B cell (primary cell): ENCODE measurements at regions not wholly inside any gene's neighbourhood (a gene's known extent, or its start where the extent isn't known, plus 50 kb on each side); places are given as distances from the start of the nearest gene placed in this dataset.

ENCODE experiments used
- ATAC-seq: fragments of 200-7000 bp; cut with Tn5 transposase; one replicate; pipeline ENCODE4 v1.10.0; 2021; ENCODE audit warnings: low read depth, mild to moderate bottlenecking, moderate number of reproducible peaks, moderate library complexity
- CTCF ChIA-PET: fragments of 350-600 bp; sonication (Branson Sonifier 250); formaldehyde crosslinking; loops from one replicate; lab custom pipeline; 2021; ENCODE audit warnings: antibody characterized with exemption, inconsistent platforms; lab: Charles Lee
- POLR2A ChIA-PET: fragments of 350-600 bp; sonication (Branson Sonifier 250); formaldehyde crosslinking; loops from one replicate; lab custom pipeline; 2021; ENCODE audit warnings: antibody characterized with exemption; lab: Charles Lee
- DNase-seq: peaks from one replicate; pipeline ENCODE4 v3.0.0; 2013
- H2AFZ ChIP-seq: 2 replicates; pipeline ENCODE4 v1.6.1; 2012; ENCODE audit warnings: mild to moderate bottlenecking, low read depth, low read length; ENCODE audit not compliant: insufficient read depth, poor library complexity, severe bottlenecking
- H3K27ac ChIP-seq, 2 donors: 1 replicate in 1 of 2; 2 replicates in 1 of 2; pipeline ENCODE4 v1.5.1; 2012 to 2013; ENCODE audit warnings: low read length in 2 of 2, mild to moderate bottlenecking in 2 of 2, moderate library complexity in 1 of 2
- H3K27me3 ChIP-seq, 4 experiments: fragments of 200-600 bp in 1 of 4; sonication (generic) in 1 of 4; replicated peaks in 1 of 4; 1 replicate in 2 of 4; 2 replicates in 2 of 4; pipeline versions ENCODE4 v1.6.1 to v1.7.0; 2013 to 2016; ENCODE audit warnings: low read length in 3 of 4, mild to moderate bottlenecking in 2 of 4, mixed read lengths in 1 of 4, moderate library complexity in 1 of 4; ENCODE audit not compliant: insufficient read depth in 4 of 4, control insufficient read depth in 3 of 4; ENCODE audit errors: control extremely low read depth in 1 of 4
- H3K36me3 ChIP-seq, 2 experiments: replicated peaks in 1 of 2; 1 replicate in 1 of 2; 2 replicates in 1 of 2; pipeline versions ENCODE4 v1.6.1 to v1.7.1; 2013; ENCODE audit warnings: low read length in 1 of 2; ENCODE audit not compliant: insufficient read depth in 2 of 2, control insufficient read depth in 1 of 2; ENCODE audit errors: control extremely low read depth in 1 of 2, extremely low read depth in 1 of 2
- H3K4me1 ChIP-seq, 2 donors: fragments of 200-600 bp in 1 of 2; sonication (generic) in 1 of 2; 1 replicate in 1 of 2; 2 replicates in 1 of 2; pipeline versions ENCODE4 v1.5.1 to v1.6.1; 2013 to 2017; ENCODE audit warnings: low read length in 2 of 2; ENCODE audit not compliant: control insufficient read depth in 2 of 2, insufficient read depth in 2 of 2
- H3K4me2 ChIP-seq: replicated peaks from 2 replicates; pipeline ENCODE3; 2012; ENCODE audit warnings: mild to moderate bottlenecking, low read depth, low read length; ENCODE audit not compliant: poor library complexity, severe bottlenecking
- H3K4me3 ChIP-seq, 5 experiments: fragments of 200-600 bp in 1 of 5; sonication (generic) in 1 of 5; 1 replicate in 3 of 5; 2 replicates in 2 of 5; pipeline versions ENCODE4 v1.5.1 to v1.7.0; 2011 to 2016; ENCODE audit warnings: low read length in 4 of 5, mild to moderate bottlenecking in 4 of 5, low read depth in 2 of 5, control low read depth in 1 of 5, moderate library complexity in 1 of 5; ENCODE audit not compliant: insufficient read depth in 1 of 5; ENCODE audit errors: control extremely low read depth in 1 of 5, extremely low read depth in 1 of 5
- H3K79me2 ChIP-seq: fragments of 200-600 bp; sonication (generic); one replicate; pipeline ENCODE4 v1.6.0; 2016; ENCODE audit warnings: low read length; ENCODE audit not compliant: control insufficient read depth, insufficient read depth
- H3K9ac ChIP-seq: fragments of 200-600 bp; sonication (generic); 2 replicates; pipeline ENCODE4 v1.6.1; 2017; ENCODE audit warnings: mild to moderate bottlenecking, low read length, moderate library complexity
- H3K9me3 ChIP-seq, 3 donors: one replicate each; pipeline versions ENCODE4 v1.6.1 to v1.7.1; 2013; ENCODE audit warnings: low read length in 2 of 3; ENCODE audit not compliant: control insufficient read depth in 2 of 3, insufficient read depth in 1 of 3; ENCODE audit errors: control extremely low read depth in 1 of 3
- H4K20me1 ChIP-seq: 2 replicates; pipeline ENCODE4 v1.6.0; 2012; ENCODE audit warnings: mild to moderate bottlenecking, low read length; ENCODE audit not compliant: insufficient read depth, control insufficient read depth, poor library complexity, severe bottlenecking
- H3K27ac Mint-ChIP-seq: one replicate; pipeline ENCODE4 v1.8.0; 2021; ENCODE audit warnings: mixed read lengths
- H3K27me3 Mint-ChIP-seq: one replicate; pipeline ENCODE4 v1.8.0; 2021; ENCODE audit warnings: mixed read lengths
- H3K4me1 Mint-ChIP-seq: one replicate; pipeline ENCODE4 v1.8.0; 2021; ENCODE audit warnings: mixed read lengths
- H3K4me3 Mint-ChIP-seq: one replicate; pipeline ENCODE4 v1.8.0; 2021; ENCODE audit warnings: mixed read lengths
- H3K9me3 Mint-ChIP-seq: one replicate; pipeline ENCODE4 v1.8.0; 2022; ENCODE audit warnings: mixed read lengths; ENCODE audit not compliant: insufficient read depth
- CTCF ChIP-seq: fragments of 200-600 bp; IDR thresholded peaks from one replicate; pipeline ENCODE4 v1.8.0; 2022; ENCODE audit warnings: antibody characterized with exemption, mild to moderate bottlenecking
- EZH2 ChIP-seq: IDR thresholded peaks from 2 replicates; pipeline ENCODE4 v1.6.1; 2012; ENCODE audit warnings: borderline replicate concordance, low read depth, mild to moderate bottlenecking, moderate library complexity, low read length; ENCODE audit not compliant: insufficient read depth, poor library complexity, severe bottlenecking
- WGBS: methylation state at CpG from one replicate; pipeline ENCODE4 v1.1.5; 2013; ENCODE audit warnings: missing lambda C conversion rate; ENCODE audit not compliant: insufficient coverage; 5-methylcytosine and 5-hydroxymethylcytosine counted together
- intact Hi-C: fragments of 100-400 bp; cut with micrococcal nuclease; formaldehyde crosslinking; loops from one replicate; pipeline ENCODE4 v1.10.0; 2022

GRCh38 chr4:132382243-132382642 lies 766.9 kb upstream of the PCDH10 start:
- no peak overlapping the region for H3K4me2 ChIP-seq
- ATAC-seq (no peak), DNase-seq (no peak)
- H3K79me2 ChIP-seq, result no peaks in the 10 kb centered on the region
- Mint-ChIP-seq H3K27me3 (no peaks in the 10 kb centered on the region), H3K9me3 (peaks cover 2% of the 10 kb centered on the region), H3K4me1 (no peaks in the 10 kb centered on the region), H3K4me3 (no peak overlapping the region), H3K27ac (no peak overlapping the region)
- TF ChIP-seq EZH2 (no peak), CTCF (no peak)
- no peak overlapping the region for H3K4me3 ChIP-seq
- H3K27me3 ChIP-seq, result no peaks in the 10 kb centered on the region
- H3K4me1 ChIP-seq, result no peaks in the 10 kb centered on the region
- peaks cover 0 to 7% (median 0%) of the 10 kb centered on the region in 3 donors for H3K9me3 ChIP-seq
- no peak overlapping the region for H2AFZ ChIP-seq
- intact Hi-C loops, result no loop called here
- CTCF ChIA-PET, result no interaction called here
- H3K36me3 ChIP-seq, result no peaks in the 10 kb centered on the region
- POLR2A ChIA-PET, result no interaction called here
- H3K9ac ChIP-seq, result no peak overlapping the region
- no peak overlapping the region for H3K27ac ChIP-seq
- no peaks in the 10 kb centered on the region for H4K20me1 ChIP-seq
- no CpG with 5 or more reads among the region's 2 CpGs for WGBS

- Mint-ChIP-seq H3K4me1 (no peaks in the 10 kb centered on the region), H3K27me3 (no peaks in the 10 kb centered on the region), H3K4me3 (no peak overlapping the region), H3K9me3 (peaks cover 2% of the 10 kb centered on the region), H3K27ac (no peak overlapping the region)
- TF ChIP-seq CTCF (no peak), EZH2 (no peak)
- no peak overlapping the region for H3K27ac ChIP-seq
- no peak overlapping the region for H2AFZ ChIP-seq
- POLR2A ChIA-PET, result no interaction called here
- peaks cover 0 to 7% (median 0%) of the 10 kb centered on the region in 3 donors for H3K9me3 ChIP-seq
- CTCF ChIA-PET, result no interaction called here
- no CpG with 5 or more reads among the region's 1 CpG for WGBS
- H3K4me3 ChIP-seq, result no peak overlapping the region
- DNase-seq (no peak), ATAC-seq (no peak)
- intact Hi-C loops, result no loop called here
- H3K9ac ChIP-seq, result no peak overlapping the region
- H3K36me3 ChIP-seq, result no peaks in the 10 kb centered on the region
- H3K79me2 ChIP-seq, result no peaks in the 10 kb centered on the region
- H3K4me2 ChIP-seq, result no peak overlapping the region
- H4K20me1 ChIP-seq, result no peaks in the 10 kb centered on the region
- no peaks in the 10 kb centered on the region for H3K27me3 ChIP-seq
- H3K4me1 ChIP-seq, result no peaks in the 10 kb centered on the region
Observed at GRCh38 chr4:132383571-132384199, 765.4 kb upstream of the PCDH10 start.
